ENCODE measurements at regions not wholly inside any gene's neighbourhood (a gene's known extent, or its start where the extent isn't known, plus 50 kb on each side); places are given as distances from the start of the nearest gene placed in this dataset.

GRCh38 chr1:29945426-29945825 is 709.1 kb downstream of the PTPRU start:
- no peaks in the 10 kb centered on the region for H3K4me1 ChIP-seq (ENCODE audit: control insufficient read depth, low read length)
- H3K4me2 ChIP-seq (ENCODE audit: low read length) = no peak overlapping the region
- H3K9me3 ChIP-seq (ENCODE audit: control insufficient read depth, insufficient read depth, low read length) = no peaks in the 10 kb centered on the region
- no peak overlapping the region for H3K4me3 ChIP-seq (ENCODE audit: low read length)
- TF ChIP-seq EZH2phosphoT487 (IDR thresholded peaks at IDR 0.05; ENCODE audit: borderline replicate concordance, low read length) (no peak), CTCF (IDR thresholded peaks at IDR 0.05; ENCODE audit: low read depth, low read length, poor library complexity, severe bottlenecking) (no peak)
- no peaks in the 10 kb centered on the region for H3K36me3 ChIP-seq (ENCODE audit: control insufficient read depth, low read length)
- H3K27ac ChIP-seq (ENCODE audit: low read depth, low read length) = no peak overlapping the region
- H3K79me2 ChIP-seq (ENCODE audit: control insufficient read depth, low read length) = no peaks in the 10 kb centered on the region
- no peaks in the 10 kb centered on the region; the same call in 1 of the 2 replicates for H4K20me1 ChIP-seq (ENCODE audit: control insufficient read depth, insufficient read depth, low read depth, low read length)
- H3K9me2 ChIP-seq (replicated peaks; ENCODE audit: control insufficient read depth, low read length) = no peaks in the 10 kb centered on the region
- no peaks in the 10 kb centered on the region for H3K27me3 ChIP-seq (ENCODE audit: control insufficient read depth, low read length)
- no peaks in the 10 kb centered on the region for H3F3A ChIP-seq (ENCODE audit: control insufficient read depth, insufficient read depth)

GRCh38 chr1:29944253-29944905 is 708.1 kb downstream of the PTPRU start:
- H3K4me2 ChIP-seq (ENCODE audit: low read length) = no peak overlapping the region
- no peaks in the 10 kb centered on the region for H3F3A ChIP-seq (ENCODE audit: control insufficient read depth, insufficient read depth)
- H4K20me1 ChIP-seq (ENCODE audit: control insufficient read depth, insufficient read depth, low read depth, low read length) = no peaks in the 10 kb centered on the region; the same call in 1 of the 2 replicates
- TF ChIP-seq EZH2phosphoT487 (IDR thresholded peaks at IDR 0.05; ENCODE audit: borderline replicate concordance, low read length) (no peak), CTCF (IDR thresholded peaks at IDR 0.05; ENCODE audit: low read depth, low read length, poor library complexity, severe bottlenecking) (no peak)
- H3K4me3 ChIP-seq (ENCODE audit: low read length) = no peak overlapping the region
- no peaks in the 10 kb centered on the region for H3K9me3 ChIP-seq (ENCODE audit: control insufficient read depth, insufficient read depth, low read length)
- H3K79me2 ChIP-seq (ENCODE audit: control insufficient read depth, low read length) = no peaks in the 10 kb centered on the region
- H3K27ac ChIP-seq (ENCODE audit: low read depth, low read length) = no peak overlapping the region
- H3K36me3 ChIP-seq (ENCODE audit: control insufficient read depth, low read length) = no peaks in the 10 kb centered on the region
- H3K27me3 ChIP-seq (ENCODE audit: control insufficient read depth, low read length) = no peaks in the 10 kb centered on the region
- H3K4me1 ChIP-seq (ENCODE audit: control insufficient read depth, low read length) = no peaks in the 10 kb centered on the region
- no peaks in the 10 kb centered on the region for H3K9me2 ChIP-seq (replicated peaks; ENCODE audit: control insufficient read depth, low read length)

- H3K36me3 ChIP-seq (ENCODE audit: control insufficient read depth, low read length) = no peaks in the 10 kb centered on the region
- no peaks in the 10 kb centered on the region for H4K20me1 ChIP-seq (ENCODE audit: control insufficient read depth, insufficient read depth, low read depth, low read length)
- H3K9me2 ChIP-seq (replicated peaks; ENCODE audit: control insufficient read depth, low read length) = no peaks in the 10 kb centered on the region
- no peaks in the 10 kb centered on the region for H3K4me1 ChIP-seq (ENCODE audit: control insufficient read depth, low read length)
- H3K27me3 ChIP-seq (ENCODE audit: control insufficient read depth, low read length) = no peaks in the 10 kb centered on the region
- H3K4me3 ChIP-seq (ENCODE audit: low read length) = no peak overlapping the region
- H3K27ac ChIP-seq (ENCODE audit: low read depth, low read length) = no peak overlapping the region
- H3K9me3 ChIP-seq (ENCODE audit: control insufficient read depth, insufficient read depth, low read length) = no peaks in the 10 kb centered on the region
- TF ChIP-seq CTCF (IDR thresholded peaks at IDR 0.05; ENCODE audit: low read depth, low read length, poor library complexity, severe bottlenecking) (no peak), EZH2phosphoT487 (IDR thresholded peaks at IDR 0.05; ENCODE audit: borderline replicate concordance, low read length) (no peak)
- no peaks in the 10 kb centered on the region for H3F3A ChIP-seq (ENCODE audit: control insufficient read depth, insufficient read depth)
- no peaks in the 10 kb centered on the region for H3K79me2 ChIP-seq (ENCODE audit: control insufficient read depth, low read length)
- H3K4me2 ChIP-seq (ENCODE audit: low read length) = no peak overlapping the region
Observed at GRCh38 chr1:29943034-29943433, 706.7 kb downstream of the PTPRU start.
